ENCODE measurements at regions not wholly inside any gene's neighbourhood (a gene's known extent, or its start where the extent isn't known, plus 50 kb on each side); places are given as distances from the start of the nearest gene placed in this dataset.
"Not testable (repeated sequence)": the region's sequence is repeated elsewhere in the genome, so short reads cannot be mapped to it uniquely, and the experiment has no call there.

GRCh38 chr4:3374667-3375066, 67.1 kb upstream of the HGFAC start:
- ATAC-seq (replicated peaks; ENCODE audit: extremely low read depth, poor library complexity, severe bottlenecking) (no peak), DNase-seq (ENCODE audit: low spot score in 2 of 2) (no peak)
- H3K4me3 Mint-ChIP-seq, result no peak overlapping the region
- H3K4me1 Mint-ChIP-seq, result peaks cover 6% of the 10 kb centered on the region
- peaks cover 5% of the 10 kb centered on the region for H3K36me3 Mint-ChIP-seq (ENCODE audit: insufficient read depth)
- peaks cover 7% of the 10 kb centered on the region for H3K27me3 Mint-ChIP-seq
- no peak overlapping the region for H3K27ac Mint-ChIP-seq (ENCODE audit: low read depth)
- peaks cover 3% of the 10 kb centered on the region for H3K9me3 Mint-ChIP-seq

GRCh38 chr4:3375688-3376087, 66.1 kb upstream of the HGFAC start:
- ATAC-seq (replicated peaks; ENCODE audit: extremely low read depth, poor library complexity, severe bottlenecking), result no peak
- Mint-ChIP-seq H3K4me1 (no peaks in the 10 kb centered on the region), H3K36me3 (ENCODE audit: insufficient read depth) (peaks cover 5% of the 10 kb centered on the region), H3K27me3 (no peaks in the 10 kb centered on the region), H3K4me3 (no peak overlapping the region), H3K9me3 (peaks cover 7% of the 10 kb centered on the region), H3K27ac (ENCODE audit: low read depth) (no peak overlapping the region)
- DNase-seq (ENCODE audit: low spot score in 2 of 2), result no peak

- Mint-ChIP-seq H3K27me3 (no peaks in the 10 kb centered on the region), H3K4me3 (no peak overlapping the region), H3K27ac (ENCODE audit: low read depth) (no peak overlapping the region), H3K4me1 (no peaks in the 10 kb centered on the region), H3K9me3 (peaks cover 12% of the 10 kb centered on the region), H3K36me3 (ENCODE audit: insufficient read depth) (peaks cover 5% of the 10 kb centered on the region)
- DNase-seq (ENCODE audit: low spot score in 2 of 2), result no peak
- no peak for ATAC-seq (replicated peaks; ENCODE audit: extremely low read depth, poor library complexity, severe bottlenecking)
Observed at GRCh38 chr4:3376266-3376665, 65.5 kb upstream of the HGFAC start.

- no peak for DNase-seq (ENCODE audit: low spot score in 2 of 2)
- Mint-ChIP-seq H3K4me1 (no peaks in the 10 kb centered on the region), H3K9me3 (peaks cover 16% of the 10 kb centered on the region), H3K4me3 (no peak overlapping the region), H3K27me3 (no peaks in the 10 kb centered on the region), H3K27ac (ENCODE audit: low read depth) (no peak overlapping the region), H3K36me3 (ENCODE audit: insufficient read depth) (peaks cover 5% of the 10 kb centered on the region)
- no peak for ATAC-seq (replicated peaks; ENCODE audit: extremely low read depth, poor library complexity, severe bottlenecking)
Observed at GRCh38 chr4:3377557-3377956, 64.2 kb upstream of the HGFAC start.

GRCh38 chr4:3380336-3380735, 61.4 kb upstream of the HGFAC start:
- not testable (repeated sequence) for DNase-seq (ENCODE audit: low spot score in 2 of 2); H3K4me3 Mint-ChIP-seq; H3K4me1 Mint-ChIP-seq; H3K36me3 Mint-ChIP-seq (ENCODE audit: insufficient read depth); H3K27ac Mint-ChIP-seq (ENCODE audit: low read depth); H3K27me3 Mint-ChIP-seq; ATAC-seq (replicated peaks; ENCODE audit: extremely low read depth, poor library complexity, severe bottlenecking)
- peaks cover 16% of the 10 kb centered on the region for H3K9me3 Mint-ChIP-seq

- DNase-seq (ENCODE audit: low spot score in 2 of 2); H3K27me3 Mint-ChIP-seq; H3K36me3 Mint-ChIP-seq (ENCODE audit: insufficient read depth); H3K4me3 Mint-ChIP-seq; ATAC-seq (replicated peaks; ENCODE audit: extremely low read depth, poor library complexity, severe bottlenecking); H3K27ac Mint-ChIP-seq (ENCODE audit: low read depth); H3K4me1 Mint-ChIP-seq: not testable (repeated sequence)
- H3K9me3 Mint-ChIP-seq, result peaks cover 16% of the 10 kb centered on the region
Observed at GRCh38 chr4:3381208-3381607, 60.6 kb upstream of the HGFAC start.

GRCh38 chr4:3382251-3382650, 59.5 kb upstream of the HGFAC start:
- no peak overlapping the region for H3K27ac Mint-ChIP-seq (ENCODE audit: low read depth)
- H3K4me3 Mint-ChIP-seq, result no peak overlapping the region

GRCh38 chr4:3384391-3384770, 57.4 kb upstream of the HGFAC start:
- peaks cover 7% of the 10 kb centered on the region for H3K27me3 Mint-ChIP-seq
- H3K9me3 Mint-ChIP-seq, result peaks cover 15% of the 10 kb centered on the region
- H3K4me3 Mint-ChIP-seq, result no peak overlapping the region
- DNase-seq (ENCODE audit: low spot score in 2 of 2) (no peak), ATAC-seq (replicated peaks; ENCODE audit: extremely low read depth, poor library complexity, severe bottlenecking) (no peak)
- peaks cover 3% of the 10 kb centered on the region for H3K36me3 Mint-ChIP-seq (ENCODE audit: insufficient read depth)
- H3K4me1 Mint-ChIP-seq, result peaks cover 12% of the 10 kb centered on the region
- H3K27ac Mint-ChIP-seq (ENCODE audit: low read depth), result no peak overlapping the region

More at GRCh38 chr4:3382251-3382650, 59.5 kb upstream of the HGFAC start:
- peaks cover 3% of the 10 kb centered on the region for H3K36me3 Mint-ChIP-seq (ENCODE audit: insufficient read depth)
- H3K27me3 Mint-ChIP-seq, result peaks cover 7% of the 10 kb centered on the region
- DNase-seq (ENCODE audit: low spot score in 2 of 2), result no peak
- no peak for ATAC-seq (replicated peaks; ENCODE audit: extremely low read depth, poor library complexity, severe bottlenecking)
- H3K9me3 Mint-ChIP-seq, result peaks cover 16% of the 10 kb centered on the region
- H3K4me1 Mint-ChIP-seq, result peaks cover 8% of the 10 kb centered on the region

- DNase-seq (ENCODE audit: low spot score in 2 of 2), result no peak
- H3K9me3 Mint-ChIP-seq, result peaks cover 9% of the 10 kb centered on the region
- peaks cover 13% of the 10 kb centered on the region for H3K4me1 Mint-ChIP-seq
- ATAC-seq (replicated peaks; ENCODE audit: extremely low read depth, poor library complexity, severe bottlenecking), result no peak
- H3K4me3 Mint-ChIP-seq, result no peak overlapping the region
- no peaks in the 10 kb centered on the region for H3K36me3 Mint-ChIP-seq (ENCODE audit: insufficient read depth)
- H3K27me3 Mint-ChIP-seq, result peaks cover 7% of the 10 kb centered on the region
- H3K27ac Mint-ChIP-seq (ENCODE audit: low read depth), result no peak overlapping the region
Observed at GRCh38 chr4:3384771-3385710, 56.7 kb upstream of the HGFAC start.

- DNase-seq (ENCODE audit: low spot score in 2 of 2) (no peak), ATAC-seq (replicated peaks; ENCODE audit: extremely low read depth, poor library complexity, severe bottlenecking) (no peak)
- H3K36me3 Mint-ChIP-seq (ENCODE audit: insufficient read depth), result no peaks in the 10 kb centered on the region
- peaks cover 7% of the 10 kb centered on the region for H3K27me3 Mint-ChIP-seq
- H3K27ac Mint-ChIP-seq (ENCODE audit: low read depth), result no peak overlapping the region
- peaks cover 13% of the 10 kb centered on the region for H3K4me1 Mint-ChIP-seq
- peaks cover 8% of the 10 kb centered on the region for H3K9me3 Mint-ChIP-seq
- H3K4me3 Mint-ChIP-seq, result no peak overlapping the region
Observed at GRCh38 chr4:3385711-3386420, 55.9 kb upstream of the HGFAC start.

GRCh38 chr4:3386526-3386925, 55.2 kb upstream of the HGFAC start:
- Mint-ChIP-seq H3K27me3 (peaks cover 7% of the 10 kb centered on the region), H3K9me3 (peaks cover under 1% of the 10 kb centered on the region), H3K4me1 (peaks cover 13% of the 10 kb centered on the region), H3K36me3 (ENCODE audit: insufficient read depth) (no peaks in the 10 kb centered on the region), H3K4me3 (no peak overlapping the region), H3K27ac (ENCODE audit: low read depth) (no peak overlapping the region)
- no peak for ATAC-seq (replicated peaks; ENCODE audit: extremely low read depth, poor library complexity, severe bottlenecking)
- DNase-seq (ENCODE audit: low spot score in 2 of 2), result no peak

GRCh38 chr4:3387154-3387942, 54.4 kb upstream of the HGFAC start:
- no peak overlapping the region for H3K4me3 Mint-ChIP-seq
- no peaks in the 10 kb centered on the region for H3K9me3 Mint-ChIP-seq
- H3K36me3 Mint-ChIP-seq (ENCODE audit: insufficient read depth), result no peaks in the 10 kb centered on the region
- peaks cover 13% of the 10 kb centered on the region for H3K4me1 Mint-ChIP-seq
- no peak for ATAC-seq (replicated peaks; ENCODE audit: extremely low read depth, poor library complexity, severe bottlenecking)
- no peak overlapping the region for H3K27ac Mint-ChIP-seq (ENCODE audit: low read depth)
- H3K27me3 Mint-ChIP-seq, result peaks cover 7% of the 10 kb centered on the region
- DNase-seq (ENCODE audit: low spot score in 2 of 2), result no peak
